Karpas-422 (cell line): ENCODE measurements at regions not wholly inside any gene's neighbourhood (a gene's known extent, or its start where the extent isn't known, plus 50 kb on each side); places are given as distances from the start of the nearest gene placed in this dataset.
"Not testable (repeated sequence)": the region's sequence is repeated elsewhere in the genome, so short reads cannot be mapped to it uniquely, and the experiment has no call there.

Experiments
- DNase-seq: peaks from one replicate; pipeline ENCODE4 v3.0.0-alpha.2; 2015
- H2AFZ ChIP-seq: fragments of 200-600 bp; sonication (generic); 2 replicates; pipeline ENCODE4 v1.6.1; 2014; ENCODE audit warnings: antibody characterized with exemption, low read length, mixed read lengths
- H3K27ac ChIP-seq: fragments of 200-600 bp; sonication (generic); 2 replicates; pipeline ENCODE4 v1.5.1; 2014; ENCODE audit warnings: mild to moderate bottlenecking, low read length, moderate library complexity
- H3K27me3 ChIP-seq: fragments of 200-600 bp; sonication (generic); 2 replicates; pipeline ENCODE4 v1.6.1; 2014; ENCODE audit warnings: low read length, mixed read lengths
- H3K36me3 ChIP-seq: fragments of 200-600 bp; sonication (generic); 2 replicates; pipeline ENCODE4 v1.6.1; 2014; ENCODE audit warnings: low read length, mixed read lengths; ENCODE audit not compliant: insufficient read depth
- H3K4me1 ChIP-seq: fragments of 200-600 bp; sonication (generic); 2 replicates; pipeline ENCODE4 v1.6.1; 2014; ENCODE audit warnings: mild to moderate bottlenecking, low read length, mixed read lengths
- H3K4me2 ChIP-seq: fragments of 200-600 bp; sonication (generic); 2 replicates; pipeline ENCODE4 v1.6.1; 2014; ENCODE audit warnings: low read length, low read depth, mild to moderate bottlenecking; ENCODE audit not compliant: poor library complexity, severe bottlenecking
- H3K4me3 ChIP-seq: fragments of 200-600 bp; sonication (generic); 2 replicates; pipeline ENCODE4 v1.5.1; 2014; ENCODE audit warnings: mild to moderate bottlenecking, antibody characterized with exemption, low read length, mixed read lengths
- H3K79me2 ChIP-seq: fragments of 200-600 bp; sonication (generic); 2 replicates; pipeline ENCODE4 v1.6.1; 2014; ENCODE audit warnings: mild to moderate bottlenecking, low read length, mixed read lengths
- H3K9ac ChIP-seq: fragments of 200-600 bp; sonication (generic); 2 replicates; pipeline ENCODE4 v1.6.0; 2014; ENCODE audit warnings: low read length
- H3K9me2 ChIP-seq: fragments of 200-600 bp; sonication (generic), shearing (Covaris generic); replicated peaks from 2 replicates; pipeline ENCODE4 v1.6.0; 2014; ENCODE audit warnings: mild to moderate bottlenecking, low read length, moderate library complexity; ENCODE audit not compliant: insufficient read depth
- H3K9me3 ChIP-seq: fragments of 300-700, 200-600 bp; sonication (generic); 2 replicates; pipeline ENCODE4 v1.6.1; 2014; ENCODE audit warnings: low read length, mixed read lengths
- H4K20me1 ChIP-seq: fragments of 200-600 bp; sonication (generic); 2 replicates; pipeline ENCODE4 v1.6.1; 2014; ENCODE audit warnings: mild to moderate bottlenecking, antibody characterized with exemption, low read length, low read depth; ENCODE audit not compliant: insufficient read depth

DNA sequence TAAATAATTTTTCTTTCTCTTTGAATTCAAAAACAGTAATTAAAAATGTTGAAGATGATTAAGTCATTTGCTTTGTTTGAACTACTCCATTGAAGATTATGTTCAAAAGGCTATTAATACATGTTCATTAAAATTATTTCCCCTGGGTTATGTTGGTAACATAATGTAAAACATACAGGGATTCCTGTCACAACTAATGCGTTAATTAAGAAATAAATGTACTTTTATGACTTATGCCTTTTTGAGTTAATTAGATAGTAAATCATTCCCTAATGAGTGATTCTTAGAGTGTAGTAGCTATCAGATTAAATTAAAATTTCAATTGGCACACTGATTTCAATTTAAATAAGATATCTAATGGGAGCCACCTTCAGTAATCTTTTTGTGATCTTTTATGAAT is 549.1 kb downstream of the ANKRD50 start:
- Histone ChIP-seq H3K9me3 (no peaks in the 10 kb centered on the region; the same call in 1 of the 2 replicates), H3K4me3 (no peak overlapping the region), H3K9me2 (no peaks in the 10 kb centered on the region), H3K9ac (no peak overlapping the region), H3K36me3 (no peaks in the 10 kb centered on the region), H3K4me2 (no peak overlapping the region), H3K79me2 (no peaks in the 10 kb centered on the region), H4K20me1 (no peaks in the 10 kb centered on the region), H3K27ac (no peak overlapping the region), H3K27me3 (no peaks in the 10 kb centered on the region), H2AFZ (no peak overlapping the region), H3K4me1 (no peaks in the 10 kb centered on the region)
- no peak for DNase-seq

DNA sequence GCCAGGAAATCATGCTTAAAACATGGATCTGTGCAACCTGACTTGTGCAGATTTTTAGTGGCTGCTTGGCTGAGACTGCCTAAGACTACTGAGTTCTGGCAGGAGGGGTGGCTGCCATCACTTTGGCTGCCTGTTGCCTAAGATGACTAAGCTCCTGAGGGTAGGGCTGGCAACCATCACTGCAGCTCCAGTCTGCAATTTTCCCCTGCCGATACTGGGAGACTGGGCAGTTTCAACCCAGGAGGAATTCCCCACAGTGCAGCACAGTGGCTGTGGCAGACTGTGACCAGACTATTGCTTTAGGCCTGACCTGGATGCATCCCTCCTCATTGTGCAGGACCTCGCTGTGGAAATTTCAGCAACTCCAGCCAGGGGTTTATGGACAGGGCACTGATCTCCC is 544.9 kb downstream of the ANKRD50 start:
- H3K27ac ChIP-seq = no peak overlapping the region
- no peak overlapping the region for H3K9ac ChIP-seq
- no peak overlapping the region for H3K4me2 ChIP-seq
- no peak overlapping the region for H3K4me3 ChIP-seq
- no peaks in the 10 kb centered on the region for H3K9me2 ChIP-seq
- no peak overlapping the region for H2AFZ ChIP-seq
- H4K20me1 ChIP-seq = no peaks in the 10 kb centered on the region
- DNase-seq = no peak
- H3K36me3 ChIP-seq = no peaks in the 10 kb centered on the region
- no peaks in the 10 kb centered on the region; the same call in 1 of the 2 replicates for H3K9me3 ChIP-seq
- no peaks in the 10 kb centered on the region for H3K79me2 ChIP-seq
- no peaks in the 10 kb centered on the region for H3K4me1 ChIP-seq
- no peaks in the 10 kb centered on the region for H3K27me3 ChIP-seq

DNA sequence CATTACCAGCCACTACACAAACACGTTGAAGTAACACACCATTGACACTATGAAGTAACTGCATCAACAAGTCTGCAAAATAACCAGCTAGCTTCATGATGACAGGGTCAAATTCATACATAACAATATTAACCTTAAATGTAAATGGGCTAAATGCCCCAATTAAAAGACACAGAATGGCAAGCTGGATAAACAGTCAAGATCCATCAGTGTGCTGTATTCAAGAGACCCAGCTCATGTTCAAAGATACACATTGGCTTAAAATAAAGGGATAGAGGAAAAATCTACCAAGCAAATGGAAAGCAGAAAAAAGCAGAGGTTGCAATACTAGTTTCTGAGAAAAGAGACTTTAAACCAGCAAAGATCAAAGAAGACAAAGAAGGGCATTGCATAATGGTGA is 543.0 kb downstream of the ANKRD50 start:
- H3K9me3 ChIP-seq, H3K27ac ChIP-seq, H3K9me2 ChIP-seq, DNase-seq, H3K4me3 ChIP-seq, H2AFZ ChIP-seq, H3K4me2 ChIP-seq, H3K4me1 ChIP-seq, H3K27me3 ChIP-seq, H3K9ac ChIP-seq, H4K20me1 ChIP-seq, H3K36me3 ChIP-seq, H3K79me2 ChIP-seq: not testable (repeated sequence)

DNA sequence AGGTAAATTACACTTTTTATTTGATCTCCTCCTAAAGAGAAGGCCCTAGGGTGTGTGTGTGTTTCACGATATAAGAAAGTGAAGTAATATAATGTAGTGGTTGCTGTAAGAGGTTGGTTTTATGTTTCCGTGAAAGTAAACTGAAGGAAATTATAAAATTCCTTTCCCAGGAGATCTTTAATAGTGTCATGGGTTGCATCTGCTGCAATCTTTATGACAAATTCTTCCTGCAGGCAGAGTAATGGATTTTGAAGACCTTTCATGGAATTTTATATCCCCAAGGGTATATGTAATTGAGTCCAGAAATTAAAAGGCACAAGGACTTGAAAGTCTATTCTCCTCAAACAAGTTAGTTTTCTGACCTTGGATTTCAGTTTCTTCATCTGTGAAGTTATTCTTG is 538.6 kb downstream of the ANKRD50 start:
- Histone ChIP-seq H3K9me3 (no peaks in the 10 kb centered on the region), H3K4me1 (no peaks in the 10 kb centered on the region), H3K4me2 (no peak overlapping the region), H3K4me3 (no peak overlapping the region), H3K9ac (no peak overlapping the region), H3K79me2 (no peaks in the 10 kb centered on the region), H3K27me3 (no peaks in the 10 kb centered on the region), H2AFZ (no peak overlapping the region), H4K20me1 (no peaks in the 10 kb centered on the region), H3K27ac (no peak overlapping the region), H3K9me2 (no peaks in the 10 kb centered on the region), H3K36me3 (no peaks in the 10 kb centered on the region)
- DNase-seq = no peak

DNA sequence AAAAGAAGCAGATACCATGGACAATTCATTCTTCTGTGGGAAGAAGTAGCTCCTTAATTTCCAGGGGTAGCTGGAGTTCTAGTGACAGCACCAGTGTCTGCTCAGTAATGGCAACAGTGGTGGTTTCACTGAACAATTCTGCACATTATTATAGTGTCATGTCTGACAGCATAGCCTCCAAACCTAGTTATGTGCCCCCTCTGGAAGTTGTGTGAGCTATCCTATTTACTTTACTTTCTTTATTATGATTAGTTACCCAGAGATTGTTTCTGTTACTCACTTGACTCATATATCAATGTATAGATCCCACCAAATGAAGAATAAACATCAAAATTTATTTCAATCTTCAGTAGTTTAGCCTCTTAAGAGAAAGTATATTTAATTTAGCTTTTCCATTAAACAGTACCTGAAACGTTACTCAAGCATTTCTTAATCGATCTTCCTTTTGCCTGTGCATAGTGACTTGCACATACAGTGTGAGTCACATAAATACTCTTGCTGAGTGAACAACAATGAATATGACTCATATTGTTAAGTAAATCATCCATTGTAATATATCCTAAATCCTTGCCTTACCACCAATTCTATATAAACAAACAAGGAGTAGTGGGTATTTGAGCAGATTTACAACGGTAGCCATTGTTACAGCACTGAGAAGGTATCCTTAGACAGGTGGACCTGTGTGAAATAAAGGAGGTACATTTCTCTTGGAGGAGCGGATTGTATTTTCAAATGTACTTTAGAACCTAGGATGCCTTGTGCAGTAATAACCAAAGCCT is 534.7 kb downstream of the ANKRD50 start:
- Histone ChIP-seq H3K27ac (no peak overlapping the region), H3K9me2 (no peaks in the 10 kb centered on the region), H3K4me2 (no peak overlapping the region), H3K36me3 (no peaks in the 10 kb centered on the region), H4K20me1 (no peaks in the 10 kb centered on the region), H3K9ac (no peak overlapping the region), H3K4me1 (no peaks in the 10 kb centered on the region), H3K79me2 (no peaks in the 10 kb centered on the region), H2AFZ (no peak overlapping the region), H3K9me3 (no peaks in the 10 kb centered on the region), H3K4me3 (no peak overlapping the region), H3K27me3 (no peaks in the 10 kb centered on the region)
- DNase-seq = no peak

DNA sequence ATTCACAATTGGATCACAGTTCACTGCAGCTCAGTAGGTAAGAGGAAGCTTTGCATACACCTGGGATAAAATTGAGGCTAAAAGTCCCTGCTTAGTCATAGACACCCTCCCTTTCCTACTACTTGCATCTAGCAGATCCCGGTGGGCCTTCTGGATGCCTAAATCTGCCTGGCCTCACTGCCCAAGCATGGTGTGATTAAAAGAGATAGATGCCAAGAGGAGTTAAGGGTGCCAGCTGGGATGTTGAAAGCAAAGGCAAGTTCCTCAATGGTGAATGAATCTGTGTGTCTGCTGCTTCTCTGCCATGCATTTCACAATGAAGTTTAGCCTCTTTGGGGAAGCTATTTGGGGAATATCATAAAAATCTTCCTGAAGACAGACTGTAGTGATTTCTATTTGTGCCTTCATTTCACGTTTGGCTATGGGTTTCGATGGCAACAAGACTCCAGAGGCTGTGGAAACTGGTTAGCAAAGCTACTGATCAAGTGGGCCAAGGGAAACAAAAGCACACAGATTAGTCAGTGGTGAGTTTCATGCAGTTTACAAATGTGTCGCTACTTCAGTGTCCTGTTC is 534.0 kb downstream of the ANKRD50 start:
- Histone ChIP-seq H2AFZ (no peak overlapping the region), H3K9me2 (no peaks in the 10 kb centered on the region), H3K9me3 (peaks cover 3% of the 10 kb centered on the region; the same call in 1 of the 2 replicates), H3K36me3 (no peaks in the 10 kb centered on the region), H3K27ac (no peak overlapping the region), H3K4me3 (no peak overlapping the region), H3K79me2 (no peaks in the 10 kb centered on the region), H4K20me1 (no peaks in the 10 kb centered on the region), H3K27me3 (no peaks in the 10 kb centered on the region), H3K4me1 (no peaks in the 10 kb centered on the region), H3K4me2 (no peak overlapping the region), H3K9ac (no peak overlapping the region)
- no peak for DNase-seq

DNA sequence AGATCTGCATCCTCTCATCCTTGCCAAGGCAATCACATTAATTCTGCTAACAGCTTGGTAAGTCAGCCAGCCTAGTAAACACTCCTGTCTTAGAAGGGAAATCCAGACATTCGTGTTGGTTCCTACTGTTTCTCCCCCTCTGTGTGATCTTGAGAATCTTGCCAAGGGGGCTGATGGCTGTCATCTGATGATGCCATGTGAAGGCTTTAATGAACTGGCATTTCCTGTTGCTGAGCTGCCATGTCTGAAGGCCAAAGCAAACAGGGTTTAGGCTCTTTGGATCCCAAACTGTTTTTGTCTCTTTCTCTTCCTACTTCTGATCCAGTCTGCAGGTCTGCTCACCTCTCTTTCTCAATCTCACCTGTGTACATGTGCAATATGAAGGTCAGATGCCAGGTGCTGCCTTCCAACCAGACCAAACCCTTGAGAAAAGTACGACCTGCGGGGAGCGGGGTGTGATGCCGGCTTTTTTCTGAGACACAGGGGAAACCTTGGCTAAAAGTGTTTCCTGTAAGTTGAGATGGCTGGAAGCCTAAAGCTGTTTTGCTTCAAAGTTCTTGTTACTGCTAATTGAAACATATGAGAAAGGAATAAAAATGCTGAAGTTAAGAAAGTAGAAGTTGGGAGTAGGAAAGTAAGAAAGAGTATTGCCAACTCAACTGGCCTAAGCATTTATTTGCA is 532.9 kb downstream of the ANKRD50 start:
- no peaks in the 10 kb centered on the region for H3K79me2 ChIP-seq
- H4K20me1 ChIP-seq = no peaks in the 10 kb centered on the region
- no peaks in the 10 kb centered on the region for H3K9me2 ChIP-seq
- H3K9ac ChIP-seq = no peak overlapping the region
- H3K4me2 ChIP-seq = no peak overlapping the region
- H2AFZ ChIP-seq = no peak overlapping the region
- H3K27ac ChIP-seq = no peak overlapping the region
- no peaks in the 10 kb centered on the region for H3K27me3 ChIP-seq
- no peaks in the 10 kb centered on the region for H3K4me1 ChIP-seq
- DNase-seq = no peak
- H3K4me3 ChIP-seq = no peak overlapping the region
- H3K9me3 ChIP-seq = peaks cover 3% of the 10 kb centered on the region; the same call in 1 of the 2 replicates
- H3K36me3 ChIP-seq = no peaks in the 10 kb centered on the region

DNA sequence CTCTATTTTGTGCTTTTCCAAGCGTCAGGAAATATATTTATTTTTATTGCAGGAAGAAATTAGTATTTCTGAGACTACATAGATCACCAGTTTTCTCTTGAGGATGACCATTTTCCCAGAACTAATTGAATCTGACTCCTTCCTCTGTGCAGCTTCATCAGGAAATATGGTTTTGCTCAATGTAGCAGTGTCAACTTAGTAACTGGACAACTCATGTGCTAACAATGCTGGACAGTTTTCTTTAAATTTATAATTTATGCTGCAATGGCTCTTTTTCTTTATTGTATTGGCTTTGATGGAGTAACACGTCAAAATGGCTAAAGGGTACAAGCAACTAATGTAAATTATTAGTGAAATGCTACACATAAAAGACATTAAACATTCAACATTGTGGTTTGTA is 531.5 kb downstream of the ANKRD50 start:
- no peaks in the 10 kb centered on the region for H3K36me3 ChIP-seq
- no peak overlapping the region for H3K4me2 ChIP-seq
- no peak for DNase-seq
- no peaks in the 10 kb centered on the region for H3K4me1 ChIP-seq
- H3K9me3 ChIP-seq = peaks cover 3% of the 10 kb centered on the region; the same call in 1 of the 2 replicates
- H3K79me2 ChIP-seq = no peaks in the 10 kb centered on the region
- no peaks in the 10 kb centered on the region for H3K27me3 ChIP-seq
- H2AFZ ChIP-seq = no peak overlapping the region
- H3K4me3 ChIP-seq = no peak overlapping the region
- H3K27ac ChIP-seq = no peak overlapping the region
- H4K20me1 ChIP-seq = no peaks in the 10 kb centered on the region
- H3K9ac ChIP-seq = no peak overlapping the region
- no peaks in the 10 kb centered on the region for H3K9me2 ChIP-seq
